ENCODE measurements at regions not wholly inside any gene's neighbourhood (a gene's known extent, or its start where the extent isn't known, plus 50 kb on each side); places are given as distances from the start of the nearest gene placed in this dataset.
"Not testable (repeated sequence)": the region's sequence is repeated elsewhere in the genome, so short reads cannot be mapped to it uniquely, and the experiment has no call there.

DNA sequence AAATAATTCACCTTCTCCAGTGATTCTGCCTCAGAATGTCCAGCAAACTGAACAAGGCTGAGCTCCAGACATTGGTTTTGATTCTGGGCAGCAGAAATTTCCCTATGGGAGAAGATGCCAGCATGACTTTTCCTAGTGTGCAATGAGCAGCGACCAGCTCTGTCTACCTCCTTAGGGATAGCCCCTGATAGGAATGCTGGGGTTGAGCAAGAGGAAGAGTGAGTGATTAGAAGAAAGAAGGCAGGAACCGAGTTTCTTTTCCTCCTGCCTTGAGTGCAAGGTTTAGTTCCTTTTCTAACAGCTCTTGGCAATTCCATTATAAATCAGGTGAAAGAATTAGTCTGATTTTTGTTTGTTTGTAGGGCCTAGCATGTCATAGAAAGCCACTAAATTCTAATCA is 379.0 kb downstream of the DAD1 start:
- CTCF ChIA-PET = interaction anchor here (1.1 kb wide), 1 partner anchor 9 kb away, joined by 7 read pairs; no protein-coding TSS in a partner anchor

DNA sequence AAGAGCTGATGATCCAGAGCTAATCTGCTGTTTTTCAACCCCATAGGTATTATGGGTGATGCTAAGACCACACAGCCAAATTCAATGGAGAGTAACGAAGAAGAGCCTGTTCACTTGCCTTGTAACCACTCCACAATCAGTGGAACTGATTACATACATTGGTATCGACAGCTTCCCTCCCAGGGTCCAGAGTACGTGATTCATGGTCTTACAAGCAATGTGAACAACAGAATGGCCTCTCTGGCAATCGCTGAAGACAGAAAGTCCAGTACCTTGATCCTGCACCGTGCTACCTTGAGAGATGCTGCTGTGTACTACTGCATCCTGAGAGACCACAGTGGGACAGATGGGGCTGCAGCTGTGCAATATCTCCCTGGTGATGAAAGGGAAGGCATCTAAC is 386.0 kb downstream of the DAD1 start:
- H3K36me3 Mint-ChIP-seq (ENCODE audit: insufficient read depth, unreplicated experiment) = no peaks in the 10 kb centered on the region
- no peaks in the 10 kb centered on the region for H3K9me3 Mint-ChIP-seq (ENCODE audit: low read depth, unreplicated experiment)
- intact Hi-C loops (cut with micrococcal nuclease; ENCODE audit: unreplicated experiment) = no loop called here
- no peaks in the 10 kb centered on the region for H3K27me3 Mint-ChIP-seq (ENCODE audit: unreplicated experiment)
- no peak overlapping the region for H3K27ac Mint-ChIP-seq (ENCODE audit: unreplicated experiment)
- DNase-seq = no peak
- no TSS peak for BruUV-seq (replicated peaks)
- CTCF ChIA-PET = no interaction called here
- no peak overlapping the region for H3K4me3 Mint-ChIP-seq (ENCODE audit: low read depth, unreplicated experiment)
- no peaks in the 10 kb centered on the region for H3K4me1 Mint-ChIP-seq (ENCODE audit: low read depth, unreplicated experiment)
- TF ChIP-seq, protein P1, sequence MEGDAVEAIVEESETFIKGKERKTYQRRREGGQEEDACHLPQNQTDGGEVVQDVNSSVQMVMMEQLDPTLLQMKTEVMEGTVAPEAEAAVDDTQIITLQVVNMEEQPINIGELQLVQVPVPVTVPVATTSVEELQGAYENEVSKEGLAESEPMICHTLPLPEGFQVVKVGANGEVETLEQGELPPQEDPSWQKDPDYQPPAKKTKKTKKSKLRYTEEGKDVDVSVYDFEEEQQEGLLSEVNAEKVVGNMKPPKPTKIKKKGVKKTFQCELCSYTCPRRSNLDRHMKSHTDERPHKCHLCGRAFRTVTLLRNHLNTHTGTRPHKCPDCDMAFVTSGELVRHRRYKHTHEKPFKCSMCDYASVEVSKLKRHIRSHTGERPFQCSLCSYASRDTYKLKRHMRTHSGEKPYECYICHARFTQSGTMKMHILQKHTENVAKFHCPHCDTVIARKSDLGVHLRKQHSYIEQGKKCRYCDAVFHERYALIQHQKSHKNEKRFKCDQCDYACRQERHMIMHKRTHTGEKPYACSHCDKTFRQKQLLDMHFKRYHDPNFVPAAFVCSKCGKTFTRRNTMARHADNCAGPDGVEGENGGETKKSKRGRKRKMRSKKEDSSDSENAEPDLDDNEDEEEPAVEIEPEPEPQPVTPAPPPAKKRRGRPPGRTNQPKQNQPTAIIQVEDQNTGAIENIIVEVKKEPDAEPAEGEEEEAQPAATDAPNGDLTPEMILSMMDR (IDR thresholded peaks at IDR 0.05; ENCODE audit: unreplicated experiment) = no peak

More for the DNA sequence above, 379.0 kb downstream of the DAD1 start:
- intact Hi-C loops (cut with micrococcal nuclease; ENCODE audit: unreplicated experiment) = no loop called here
- H3K4me1 Mint-ChIP-seq (ENCODE audit: low read depth, unreplicated experiment) = no peaks in the 10 kb centered on the region
- no peak overlapping the region for H3K4me3 Mint-ChIP-seq (ENCODE audit: low read depth, unreplicated experiment)
- no peaks in the 10 kb centered on the region for H3K9me3 Mint-ChIP-seq (ENCODE audit: low read depth, unreplicated experiment)
- DNase-seq = no peak
- BruUV-seq (replicated peaks) = no TSS peak
- TF ChIP-seq, protein P1 (IDR thresholded peaks at IDR 0.05; ENCODE audit: unreplicated experiment) = no peak
- no peaks in the 10 kb centered on the region for H3K36me3 Mint-ChIP-seq (ENCODE audit: insufficient read depth, unreplicated experiment)
- no peaks in the 10 kb centered on the region for H3K27me3 Mint-ChIP-seq (ENCODE audit: unreplicated experiment)
- no peak overlapping the region for H3K27ac Mint-ChIP-seq (ENCODE audit: unreplicated experiment)

DNA sequence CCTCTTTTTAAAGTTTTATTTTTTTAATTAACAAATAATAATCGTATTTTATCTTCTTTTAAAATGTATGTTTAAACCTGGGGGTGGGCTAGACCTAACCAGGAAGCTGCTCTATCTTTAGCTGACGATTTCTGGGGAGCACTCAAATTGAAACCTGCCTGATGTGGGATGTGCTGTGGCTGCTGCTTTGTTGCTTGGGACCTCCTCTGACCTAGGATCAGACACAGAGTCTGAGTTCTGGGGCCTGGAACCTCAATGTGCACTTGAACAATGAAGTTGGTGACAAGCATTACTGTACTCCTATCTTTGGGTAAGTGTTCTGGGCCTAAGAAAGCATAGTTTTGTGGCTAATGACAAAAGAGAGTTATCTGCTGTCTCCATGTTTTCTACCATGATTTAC is 386.7 kb downstream of the DAD1 start:
- no peak for DNase-seq
- BruUV-seq (replicated peaks) = no TSS peak
- H3K36me3 Mint-ChIP-seq (ENCODE audit: insufficient read depth, unreplicated experiment) = no peaks in the 10 kb centered on the region
- intact Hi-C loops (cut with micrococcal nuclease; ENCODE audit: unreplicated experiment) = no loop called here
- H3K27ac Mint-ChIP-seq (ENCODE audit: unreplicated experiment) = no peak overlapping the region
- CTCF ChIA-PET = interaction anchor here (1.8 kb wide), 1 partner anchor 18 kb away, joined by 12 read pairs; no protein-coding TSS in a partner anchor
- H3K4me3 Mint-ChIP-seq (ENCODE audit: low read depth, unreplicated experiment) = no peak overlapping the region
- H3K9me3 Mint-ChIP-seq (ENCODE audit: low read depth, unreplicated experiment) = peaks cover 6% of the 10 kb centered on the region
- TF ChIP-seq, protein P1 (IDR thresholded peaks at IDR 0.05; ENCODE audit: unreplicated experiment) = no peak
- no peaks in the 10 kb centered on the region for H3K27me3 Mint-ChIP-seq (ENCODE audit: unreplicated experiment)
- no peaks in the 10 kb centered on the region for H3K4me1 Mint-ChIP-seq (ENCODE audit: low read depth, unreplicated experiment)

DNA sequence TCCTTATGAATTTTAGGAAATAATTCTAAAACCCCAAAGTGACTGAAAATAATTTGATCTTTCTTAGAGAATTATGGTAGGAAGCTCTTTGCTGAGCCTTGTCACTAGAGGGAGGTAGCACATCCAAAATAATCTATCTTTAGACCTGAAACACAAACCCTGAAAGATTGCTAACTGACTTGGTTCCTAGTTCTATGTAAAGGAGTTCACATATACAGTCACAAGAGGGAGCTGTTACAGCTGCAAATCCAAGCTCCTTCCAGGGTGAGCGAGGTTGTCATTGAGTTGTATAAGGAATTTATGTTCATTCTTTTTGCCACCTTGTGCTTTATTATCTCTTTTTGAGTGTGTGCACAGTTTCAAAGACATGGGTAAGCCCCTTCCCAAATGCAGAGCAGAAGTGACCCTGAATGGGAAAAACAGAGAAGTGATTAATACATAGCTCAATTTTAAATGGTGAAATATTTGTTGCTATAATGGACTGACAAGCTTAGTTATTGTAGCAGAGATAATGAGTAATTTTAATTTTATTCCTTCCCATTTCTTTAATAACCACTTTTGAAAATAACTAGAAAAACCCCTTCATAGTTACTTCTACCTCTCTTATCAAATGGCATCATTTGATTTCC is 387.9 kb downstream of the DAD1 start:
- CTCF ChIA-PET = interaction anchor here (0.7 to 1.9 kb wide), 20 partner anchors 9 to 287 kb away, joined by 3 to 37 read pairs (median 4); no protein-coding TSS in a partner anchor
- no peaks in the 10 kb centered on the region for H3K27me3 Mint-ChIP-seq (ENCODE audit: unreplicated experiment)
- DNase-seq = peak; percentile 19
- peaks cover 6% of the 10 kb centered on the region for H3K9me3 Mint-ChIP-seq (ENCODE audit: low read depth, unreplicated experiment)
- no peaks in the 10 kb centered on the region for H3K36me3 Mint-ChIP-seq (ENCODE audit: insufficient read depth, unreplicated experiment)
- no peaks in the 10 kb centered on the region for H3K4me1 Mint-ChIP-seq (ENCODE audit: low read depth, unreplicated experiment)
- intact Hi-C loops (cut with micrococcal nuclease; ENCODE audit: unreplicated experiment) = loop anchor here (2.0 kb wide), 1 partner anchor 38 kb away; no protein-coding TSS in a partner anchor
- H3K27ac Mint-ChIP-seq (ENCODE audit: unreplicated experiment) = no peak overlapping the region
- TF ChIP-seq, protein P1 (IDR thresholded peaks at IDR 0.05; ENCODE audit: unreplicated experiment) = peak; percentile 46
- BruUV-seq (replicated peaks) = no TSS peak
- H3K4me3 Mint-ChIP-seq (ENCODE audit: low read depth, unreplicated experiment) = no peak overlapping the region

DNA sequence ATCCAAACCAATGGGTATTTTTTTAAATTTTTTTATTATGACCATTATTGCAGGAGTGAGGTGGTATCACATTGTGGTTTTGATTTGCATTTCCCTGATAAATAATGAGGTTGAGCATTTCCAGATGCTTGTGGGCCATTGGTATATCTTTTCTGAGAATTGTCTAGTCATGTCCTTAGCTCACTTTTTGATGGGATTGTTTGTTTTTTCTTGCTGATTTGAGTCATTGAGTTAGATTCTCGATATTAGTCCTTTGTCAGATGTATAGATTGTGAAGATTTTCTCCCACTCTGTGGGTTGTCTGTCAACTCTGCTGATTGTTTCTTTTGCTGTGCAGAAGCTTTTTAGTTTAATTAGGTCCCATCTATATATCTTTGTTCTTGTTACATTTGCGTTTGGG is 388.9 kb downstream of the DAD1 start:
- CTCF ChIA-PET = interaction anchor here (1.3 to 1.9 kb wide), 2 partner anchors 36 to 175 kb away, joined by 5 to 37 read pairs; no protein-coding TSS in a partner anchor
- DNase-seq; BruUV-seq (replicated peaks); H3K4me1 Mint-ChIP-seq (ENCODE audit: low read depth, unreplicated experiment); H3K9me3 Mint-ChIP-seq (ENCODE audit: low read depth, unreplicated experiment); H3K27ac Mint-ChIP-seq (ENCODE audit: unreplicated experiment); H3K27me3 Mint-ChIP-seq (ENCODE audit: unreplicated experiment); H3K4me3 Mint-ChIP-seq (ENCODE audit: low read depth, unreplicated experiment); H3K36me3 Mint-ChIP-seq (ENCODE audit: insufficient read depth, unreplicated experiment): not testable (repeated sequence)
- intact Hi-C loops (cut with micrococcal nuclease; ENCODE audit: unreplicated experiment) = loop anchor here (2.0 kb wide), 1 partner anchor 37 kb away; no protein-coding TSS in a partner anchor

Data from Calu3 (cell line).